Activated CD4-positive, alpha-beta T cell treated with anti-CD3 and anti-CD28 coated beads, Interleukin-2, amount 10 ng/mL, durations not matched to agents 24 days and 14 days (primary cell): ENCODE measurements at regions not wholly inside any gene's neighbourhood (a gene's known extent, or its start where the extent isn't known, plus 50 kb on each side); places are given as distances from the start of the nearest gene placed in this dataset.

ENCODE experiments used
- DNase-seq: peaks from one replicate; pipeline ENCODE4 v3.0.0; 2022
- H3K27ac Mint-ChIP-seq: one replicate; pipeline ENCODE4 v1.8.0; 2022; ENCODE audit warnings: mild to moderate bottlenecking, mixed read lengths
- H3K27me3 Mint-ChIP-seq: one replicate; pipeline ENCODE4 v1.8.0; 2022; ENCODE audit warnings: mixed read lengths
- H3K36me3 Mint-ChIP-seq: one replicate; pipeline ENCODE4 v1.8.0; 2022; ENCODE audit warnings: low read depth, mild to moderate bottlenecking, mixed read lengths
- H3K4me1 Mint-ChIP-seq: one replicate; pipeline ENCODE4 v1.8.0; 2021; ENCODE audit warnings: mixed read lengths
- H3K4me3 Mint-ChIP-seq: one replicate; pipeline ENCODE4 v1.8.0; 2022; ENCODE audit warnings: mild to moderate bottlenecking, moderate library complexity, mixed read lengths
- H3K9me3 Mint-ChIP-seq: one replicate; pipeline ENCODE4 v1.8.0; 2021; ENCODE audit warnings: mixed read lengths
- intact Hi-C: fragments of 100-400 bp; cut with micrococcal nuclease; formaldehyde crosslinking; loops from one replicate; pipeline ENCODE4 v1.15.1; 2023

- intact Hi-C loops, result no loop called here
- no peak for DNase-seq
- H3K4me1 Mint-ChIP-seq, result no peaks in the 10 kb centered on the region
- no peaks in the 10 kb centered on the region for H3K27me3 Mint-ChIP-seq
- no peak overlapping the region for H3K4me3 Mint-ChIP-seq
- no peaks in the 10 kb centered on the region for H3K9me3 Mint-ChIP-seq
- H3K36me3 Mint-ChIP-seq, result no peaks in the 10 kb centered on the region
- H3K27ac Mint-ChIP-seq, result no peak overlapping the region
Measured at GRCh38 chr4:181503687-181504390, 739.4 kb upstream of the TENM3 start.

DNA sequence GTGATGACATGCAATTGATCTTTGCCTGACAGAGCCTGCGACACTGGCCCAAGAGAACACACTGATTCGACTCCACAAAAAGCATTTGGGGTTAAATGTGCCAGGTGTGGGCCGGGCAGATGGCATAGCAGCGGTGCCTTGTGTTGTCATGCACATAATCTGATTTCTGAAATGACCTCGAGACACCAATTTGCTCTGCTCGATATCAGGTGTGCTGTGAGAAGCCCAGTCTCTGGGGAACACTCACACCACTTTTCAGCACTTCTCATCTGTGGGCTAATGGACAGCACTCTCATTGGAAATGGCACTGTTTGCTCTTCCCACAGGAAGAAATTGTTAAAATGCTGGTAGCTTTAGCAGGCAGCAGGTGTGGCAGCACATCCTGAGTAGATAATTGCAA, 738.3 kb upstream of the TENM3 start:
- no peaks in the 10 kb centered on the region for H3K4me1 Mint-ChIP-seq
- H3K27me3 Mint-ChIP-seq, result no peaks in the 10 kb centered on the region
- no peaks in the 10 kb centered on the region for H3K36me3 Mint-ChIP-seq
- no peaks in the 10 kb centered on the region for H3K9me3 Mint-ChIP-seq
- no peak for DNase-seq
- intact Hi-C loops, result no loop called here
- no peak overlapping the region for H3K4me3 Mint-ChIP-seq
- no peak overlapping the region for H3K27ac Mint-ChIP-seq

GRCh38 chr4:181507180-181507835, 735.9 kb upstream of the TENM3 start:
- Mint-ChIP-seq H3K27me3 (no peaks in the 10 kb centered on the region), H3K36me3 (no peaks in the 10 kb centered on the region), H3K9me3 (no peaks in the 10 kb centered on the region), H3K4me1 (no peaks in the 10 kb centered on the region), H3K4me3 (no peak overlapping the region), H3K27ac (no peak overlapping the region)
- no peak for DNase-seq
- intact Hi-C loops, result no loop called here

GRCh38 chr4:181507938-181508337, 735.3 kb upstream of the TENM3 start:
- no peak overlapping the region for H3K4me3 Mint-ChIP-seq
- H3K27ac Mint-ChIP-seq, result no peak overlapping the region
- H3K36me3 Mint-ChIP-seq, result no peaks in the 10 kb centered on the region
- H3K9me3 Mint-ChIP-seq, result no peaks in the 10 kb centered on the region
- DNase-seq, result no peak
- no peaks in the 10 kb centered on the region for H3K27me3 Mint-ChIP-seq
- intact Hi-C loops, result no loop called here
- H3K4me1 Mint-ChIP-seq, result no peaks in the 10 kb centered on the region

GRCh38 chr4:181508601-181509000, 734.6 kb upstream of the TENM3 start:
- intact Hi-C loops, result no loop called here
- Mint-ChIP-seq H3K27ac (no peak overlapping the region), H3K27me3 (no peaks in the 10 kb centered on the region), H3K4me1 (no peaks in the 10 kb centered on the region), H3K9me3 (no peaks in the 10 kb centered on the region), H3K36me3 (no peaks in the 10 kb centered on the region), H3K4me3 (no peak overlapping the region)
- no peak for DNase-seq

DNA sequence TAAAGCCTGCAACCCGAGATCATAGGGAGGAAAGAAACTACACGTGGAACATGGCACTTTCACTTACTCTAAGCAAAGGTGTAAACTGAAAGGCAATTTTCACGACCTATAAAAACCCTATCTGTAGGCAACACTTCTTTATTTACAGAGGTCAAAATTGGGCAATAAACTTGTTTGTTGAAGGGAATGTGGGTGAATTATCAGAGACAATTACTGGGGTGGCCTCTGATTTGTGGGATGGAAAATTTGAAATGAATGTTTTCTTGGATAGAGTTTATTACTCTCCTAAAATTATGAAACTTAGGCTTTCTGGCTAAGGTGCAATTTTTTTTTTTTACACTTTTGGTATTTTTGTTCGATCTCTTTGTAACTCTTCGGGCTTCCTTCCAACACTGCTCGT, 734.1 kb upstream of the TENM3 start:
- Mint-ChIP-seq H3K4me3 (no peak overlapping the region), H3K9me3 (no peaks in the 10 kb centered on the region), H3K36me3 (no peaks in the 10 kb centered on the region), H3K27me3 (no peaks in the 10 kb centered on the region), H3K4me1 (no peaks in the 10 kb centered on the region), H3K27ac (no peak overlapping the region)
- intact Hi-C loops, result no loop called here
- DNase-seq, result no peak

- Mint-ChIP-seq H3K27me3 (no peaks in the 10 kb centered on the region), H3K36me3 (no peaks in the 10 kb centered on the region), H3K27ac (no peak overlapping the region), H3K4me1 (no peaks in the 10 kb centered on the region), H3K4me3 (no peak overlapping the region), H3K9me3 (no peaks in the 10 kb centered on the region)
- no peak for DNase-seq
- intact Hi-C loops, result no loop called here
Measured at GRCh38 chr4:181517491-181517890, 725.7 kb upstream of the TENM3 start.

GRCh38 chr4:181520790-181521189, 722.4 kb upstream of the TENM3 start:
- H3K4me1 Mint-ChIP-seq, result no peaks in the 10 kb centered on the region
- no peak overlapping the region for H3K4me3 Mint-ChIP-seq
- no peaks in the 10 kb centered on the region for H3K9me3 Mint-ChIP-seq
- DNase-seq, result no peak
- no peaks in the 10 kb centered on the region for H3K27me3 Mint-ChIP-seq
- H3K27ac Mint-ChIP-seq, result no peak overlapping the region
- intact Hi-C loops, result no loop called here
- no peaks in the 10 kb centered on the region for H3K36me3 Mint-ChIP-seq

- Mint-ChIP-seq H3K27me3 (no peaks in the 10 kb centered on the region), H3K27ac (no peak overlapping the region), H3K4me1 (no peaks in the 10 kb centered on the region), H3K9me3 (no peaks in the 10 kb centered on the region), H3K36me3 (no peaks in the 10 kb centered on the region), H3K4me3 (no peak overlapping the region)
- intact Hi-C loops, result no loop called here
- DNase-seq, result no peak
Measured at GRCh38 chr4:181523973-181524372, 719.2 kb upstream of the TENM3 start.

- H3K4me3 Mint-ChIP-seq, result no peak overlapping the region
- H3K36me3 Mint-ChIP-seq, result no peaks in the 10 kb centered on the region
- intact Hi-C loops, result no loop called here
- no peak for DNase-seq
- no peaks in the 10 kb centered on the region for H3K27me3 Mint-ChIP-seq
- no peak overlapping the region for H3K27ac Mint-ChIP-seq
- no peaks in the 10 kb centered on the region for H3K9me3 Mint-ChIP-seq
- no peaks in the 10 kb centered on the region for H3K4me1 Mint-ChIP-seq
Measured at GRCh38 chr4:181524499-181524898, 718.7 kb upstream of the TENM3 start.

- H3K4me1 Mint-ChIP-seq, result no peaks in the 10 kb centered on the region
- H3K36me3 Mint-ChIP-seq, result no peaks in the 10 kb centered on the region
- intact Hi-C loops, result no loop called here
- H3K9me3 Mint-ChIP-seq, result no peaks in the 10 kb centered on the region
- DNase-seq, result no peak
- H3K4me3 Mint-ChIP-seq, result no peak overlapping the region
- no peak overlapping the region for H3K27ac Mint-ChIP-seq
- no peaks in the 10 kb centered on the region for H3K27me3 Mint-ChIP-seq
Measured at GRCh38 chr4:181525634-181526033, 717.6 kb upstream of the TENM3 start.

DNA sequence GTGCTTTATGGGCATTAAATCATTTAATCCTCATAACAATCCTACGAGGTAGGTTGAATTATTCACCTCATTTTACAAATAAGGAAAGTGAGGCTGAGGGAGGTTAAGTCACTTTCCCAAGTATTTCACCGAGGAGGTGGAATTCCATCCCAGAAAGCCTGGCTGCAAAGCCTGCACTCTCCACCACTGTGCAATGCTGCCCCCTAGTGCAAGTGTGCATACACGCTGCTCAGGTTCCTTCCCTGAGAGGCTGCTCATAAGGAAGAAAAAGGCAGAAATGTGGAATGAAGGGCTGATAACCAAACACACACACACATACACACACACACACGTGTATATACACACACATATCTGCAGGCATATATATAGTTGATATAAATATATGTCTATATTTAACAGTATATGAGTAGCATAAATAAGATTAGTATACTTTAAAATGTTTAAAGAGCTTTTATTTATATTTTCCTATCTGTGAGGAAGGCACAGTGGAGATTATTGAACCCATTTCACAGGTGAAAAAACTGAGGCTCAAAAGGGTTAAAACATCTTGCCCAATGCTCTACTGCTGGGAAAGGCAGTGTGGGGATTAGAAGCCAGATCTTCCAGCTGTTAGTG, 714.5 kb upstream of the TENM3 start:
- peak; percentile 73 for DNase-seq
- Mint-ChIP-seq H3K27ac (no peak overlapping the region), H3K27me3 (no peaks in the 10 kb centered on the region), H3K4me1 (no peaks in the 10 kb centered on the region), H3K9me3 (no peaks in the 10 kb centered on the region), H3K36me3 (no peaks in the 10 kb centered on the region), H3K4me3 (no peak overlapping the region)
- intact Hi-C loops, result loop anchor here (1.0 kb wide), 1 partner anchor 385 kb away; no protein-coding TSS in a partner anchor

- no peak for DNase-seq
- intact Hi-C loops, result no loop called here
- H3K27ac Mint-ChIP-seq, result no peak overlapping the region
- no peak overlapping the region for H3K4me3 Mint-ChIP-seq
- no peaks in the 10 kb centered on the region for H3K36me3 Mint-ChIP-seq
- no peaks in the 10 kb centered on the region for H3K4me1 Mint-ChIP-seq
- H3K27me3 Mint-ChIP-seq, result no peaks in the 10 kb centered on the region
- no peaks in the 10 kb centered on the region for H3K9me3 Mint-ChIP-seq
Measured at GRCh38 chr4:181529537-181529936, 713.7 kb upstream of the TENM3 start.

DNA sequence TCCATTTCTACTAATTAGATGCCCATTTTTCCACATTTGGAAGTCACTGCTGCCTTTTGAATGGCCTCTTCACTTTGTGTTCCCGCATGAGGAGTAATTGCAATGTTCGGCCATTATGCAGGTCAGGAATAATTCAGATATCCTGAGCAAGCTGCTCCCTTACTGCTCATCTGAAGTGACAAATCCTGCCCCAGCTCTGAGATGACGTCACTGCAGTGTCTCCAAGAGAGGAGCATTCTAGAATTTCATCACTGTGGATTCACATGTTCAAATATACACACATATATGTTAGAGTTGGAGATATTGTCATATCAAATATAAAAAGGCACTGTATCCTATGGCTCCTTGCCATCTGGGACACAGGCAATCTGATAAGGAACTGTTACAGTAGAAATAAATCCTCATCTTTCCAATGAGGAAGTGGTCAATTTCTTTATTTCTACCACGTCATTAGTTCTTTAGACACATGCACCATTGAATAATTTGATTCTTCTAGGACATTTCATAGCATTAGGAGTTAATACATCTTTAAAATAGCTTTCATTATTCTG, 706.9 kb upstream of the TENM3 start:
- Mint-ChIP-seq H3K9me3 (no peaks in the 10 kb centered on the region), H3K4me1 (no peaks in the 10 kb centered on the region)

More for the DNA sequence above, 706.9 kb upstream of the TENM3 start:
- no peaks in the 10 kb centered on the region for H3K27me3 Mint-ChIP-seq
- H3K4me3 Mint-ChIP-seq, result no peak overlapping the region
- H3K36me3 Mint-ChIP-seq, result no peaks in the 10 kb centered on the region
- intact Hi-C loops, result no loop called here
- H3K27ac Mint-ChIP-seq, result no peak overlapping the region
- DNase-seq, result no peak
